ENCODE measurements at regions not wholly inside any gene's neighbourhood (a gene's known extent, or its start where the extent isn't known, plus 50 kb on each side); places are given as distances from the start of the nearest gene placed in this dataset.

DNA sequence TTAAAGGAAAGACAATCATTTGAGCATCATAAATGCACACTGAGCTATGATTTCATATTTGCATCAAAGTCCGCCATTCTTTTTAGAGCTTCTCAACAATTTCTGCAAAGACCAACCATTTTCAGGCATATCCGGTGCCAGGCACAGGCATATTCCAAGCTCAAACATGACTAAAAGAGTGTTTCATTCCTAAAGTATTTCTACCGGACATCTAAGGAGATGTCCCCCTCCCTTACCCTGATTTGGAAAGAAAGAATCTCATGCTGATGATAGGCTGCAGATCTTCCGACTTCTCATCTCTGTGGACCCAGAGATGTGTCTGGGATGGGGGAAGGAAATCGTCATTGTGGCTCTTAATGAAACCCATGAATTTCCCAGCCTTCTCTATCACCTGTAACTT is 600.5 kb upstream of the MGMT start:
- Mint-ChIP-seq H3K36me3 (no peaks in the 10 kb centered on the region), H3K27me3 (peaks cover 0 to 6% (median 0%) of the 10 kb centered on the region in 5 donors)
- CTCF ChIA-PET, result interaction anchor here (0.7 to 1.4 kb wide), 2 partner anchors 9 to 37 kb away, joined by 3 to 4 read pairs; no protein-coding TSS in a partner anchor

DNA sequence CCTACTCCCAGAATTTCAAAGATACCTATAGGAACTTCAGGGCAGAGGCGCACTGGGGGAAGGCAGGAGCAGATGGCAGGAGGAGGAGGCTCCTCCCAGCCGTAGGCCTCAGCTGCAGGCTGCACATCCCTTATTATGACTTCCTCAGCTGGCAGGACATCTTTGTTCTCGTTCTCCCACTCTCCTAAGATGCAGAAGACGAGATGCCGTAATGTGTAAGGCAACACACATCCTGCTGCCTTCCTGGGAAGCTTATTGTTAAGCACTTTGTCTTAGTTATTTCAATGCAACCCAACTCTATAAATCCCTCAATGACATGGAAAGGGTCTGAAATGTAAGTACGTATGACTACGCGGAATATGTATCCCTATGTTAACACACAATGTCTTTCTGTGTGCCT is 599.8 kb upstream of the MGMT start:
- CTCF ChIA-PET, result no interaction called here
- H3K4me1 Mint-ChIP-seq, result no peaks in the 10 kb centered on the region
- no peak overlapping the region for H3K4me3 Mint-ChIP-seq
- ATAC-seq, result no peak
- intact Hi-C loops (cut with micrococcal nuclease), result no loop called here
- Histone ChIP-seq H3K9me3 (ENCODE audit: control insufficient read depth in 2 of 3, low read length in 3 of 3) (no peaks in the 10 kb centered on the region), H3K27me3 (ENCODE audit: control insufficient read depth in 2 of 2, insufficient read depth in 2 of 2, low read length in 2 of 2) (no peaks in the 10 kb centered on the region), H3K4me3 (ENCODE audit: low read length) (no peak overlapping the region), H3K4me1 (ENCODE audit: control insufficient read depth in 2 of 2, insufficient read depth in 2 of 2, low read length in 2 of 2) (no peaks in the 10 kb centered on the region), H3K36me3 (ENCODE audit: control insufficient read depth in 2 of 3, insufficient read depth in 3 of 3, low read length in 3 of 3) (no peaks in the 10 kb centered on the region), H3K27ac (ENCODE audit: low read depth, low read length) (no peak overlapping the region)
- H3K27me3 Mint-ChIP-seq, result peaks cover 0 to 6% (median 0%) of the 10 kb centered on the region in 5 donors
- H3K36me3 Mint-ChIP-seq, result no peaks in the 10 kb centered on the region
- POLR2A ChIA-PET, result no interaction called here
- no peak for DNase-seq
- no peak overlapping the region for H3K27ac Mint-ChIP-seq
- H3K9me3 Mint-ChIP-seq, result peaks cover 0 to 1% (median 0%) of the 10 kb centered on the region in 11 donors

More for the DNA sequence above, 600.5 kb upstream of the MGMT start:
- no peak overlapping the region for H3K27ac Mint-ChIP-seq
- POLR2A ChIA-PET, result no interaction called here
- Histone ChIP-seq H3K36me3 (ENCODE audit: control insufficient read depth in 2 of 3, insufficient read depth in 3 of 3, low read length in 3 of 3) (no peaks in the 10 kb centered on the region), H3K27ac (ENCODE audit: low read depth, low read length) (no peak overlapping the region), H3K9me3 (ENCODE audit: control insufficient read depth in 2 of 3, low read length in 3 of 3) (no peaks in the 10 kb centered on the region), H3K4me3 (ENCODE audit: low read length) (no peak overlapping the region), H3K27me3 (ENCODE audit: control insufficient read depth in 2 of 2, insufficient read depth in 2 of 2, low read length in 2 of 2) (no peaks in the 10 kb centered on the region), H3K4me1 (ENCODE audit: control insufficient read depth in 2 of 2, insufficient read depth in 2 of 2, low read length in 2 of 2) (no peaks in the 10 kb centered on the region)
- DNase-seq, result no peak
- no peak overlapping the region for H3K4me3 Mint-ChIP-seq
- ATAC-seq, result no peak
- intact Hi-C loops (cut with micrococcal nuclease), result no loop called here
- no peaks in the 10 kb centered on the region for H3K4me1 Mint-ChIP-seq
- peaks cover 0 to 1% (median 0%) of the 10 kb centered on the region in 11 donors for H3K9me3 Mint-ChIP-seq

- no peaks in the 10 kb centered on the region for H3K27me3 ChIP-seq (ENCODE audit: control insufficient read depth in 2 of 2, insufficient read depth in 2 of 2, low read length in 2 of 2)
- DNase-seq (no peak), ATAC-seq (no peak)
- H3K36me3 ChIP-seq (ENCODE audit: control insufficient read depth in 2 of 3, insufficient read depth in 3 of 3, low read length in 3 of 3), result no peaks in the 10 kb centered on the region
- no peak overlapping the region for H3K27ac ChIP-seq (ENCODE audit: low read depth, low read length)
- ChIA-PET CTCF (no interaction called here), POLR2A (no interaction called here)
- H3K4me1 ChIP-seq (ENCODE audit: control insufficient read depth in 2 of 2, insufficient read depth in 2 of 2, low read length in 2 of 2), result no peaks in the 10 kb centered on the region
- H3K9me3 ChIP-seq (ENCODE audit: control insufficient read depth in 2 of 3, low read length in 3 of 3), result no peaks in the 10 kb centered on the region
- Mint-ChIP-seq H3K36me3 (no peaks in the 10 kb centered on the region), H3K4me1 (no peaks in the 10 kb centered on the region), H3K27me3 (peaks cover 0 to 6% (median 0%) of the 10 kb centered on the region in 5 donors), H3K9me3 (peaks cover 0 to 1% (median 0%) of the 10 kb centered on the region in 11 donors), H3K27ac (no peak overlapping the region), H3K4me3 (no peak overlapping the region)
- intact Hi-C loops (cut with micrococcal nuclease), result no loop called here
- H3K4me3 ChIP-seq (ENCODE audit: low read length), result no peak overlapping the region
Measured at GRCh38 chr10:128867819-128868218, 599.2 kb upstream of the MGMT start.

DNA sequence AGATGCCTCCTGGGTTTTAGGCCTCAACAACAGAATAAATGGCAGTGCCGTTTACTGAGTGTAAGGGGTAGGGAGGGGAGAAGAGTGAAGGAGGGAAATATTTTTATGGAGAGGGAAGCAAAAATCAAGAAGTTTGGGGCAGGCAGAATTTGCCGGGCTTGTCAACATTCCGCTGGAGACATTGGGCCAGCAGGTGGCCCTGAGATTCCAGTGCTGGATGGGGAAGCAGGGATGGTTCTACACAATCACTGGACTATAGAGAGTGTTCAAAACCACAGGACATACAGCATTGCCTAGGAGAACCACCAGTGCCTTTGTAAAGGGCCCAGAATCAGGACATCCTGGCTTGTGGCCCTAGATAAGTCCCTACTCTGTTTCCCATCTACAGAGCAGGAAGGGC is 598.6 kb upstream of the MGMT start:
- no peaks in the 10 kb centered on the region for H3K9me3 Mint-ChIP-seq
- no peaks in the 10 kb centered on the region for H3K27me3 ChIP-seq (ENCODE audit: control insufficient read depth in 2 of 2, insufficient read depth in 2 of 2, low read length in 2 of 2)
- H3K27ac ChIP-seq (ENCODE audit: low read depth, low read length), result no peak overlapping the region
- no peaks in the 10 kb centered on the region for H3K36me3 Mint-ChIP-seq
- no peak for DNase-seq
- H3K36me3 ChIP-seq (ENCODE audit: control insufficient read depth in 2 of 3, insufficient read depth in 3 of 3, low read length in 3 of 3), result no peaks in the 10 kb centered on the region
- CTCF ChIA-PET, result no interaction called here
- H3K4me1 Mint-ChIP-seq, result no peaks in the 10 kb centered on the region
- no peaks in the 10 kb centered on the region for H3K9me3 ChIP-seq (ENCODE audit: control insufficient read depth in 2 of 3, low read length in 3 of 3)
- intact Hi-C loops (cut with micrococcal nuclease), result no loop called here
- no peak overlapping the region for H3K4me3 Mint-ChIP-seq
- POLR2A ChIA-PET, result interaction anchor here (0.6 kb wide), 1 partner anchor 44 kb away, joined by 3 read pairs; no protein-coding TSS in a partner anchor
- H3K4me3 ChIP-seq (ENCODE audit: low read length), result no peak overlapping the region
- ATAC-seq, result no peak
- H3K27ac Mint-ChIP-seq, result no peak overlapping the region
- peaks cover 0 to 6% (median 0%) of the 10 kb centered on the region in 5 donors for H3K27me3 Mint-ChIP-seq
- H3K4me1 ChIP-seq (ENCODE audit: control insufficient read depth in 2 of 2, insufficient read depth in 2 of 2, low read length in 2 of 2), result no peaks in the 10 kb centered on the region

- Histone ChIP-seq H3K9me3 (ENCODE audit: control insufficient read depth in 2 of 3, low read length in 3 of 3) (no peaks in the 10 kb centered on the region), H3K27me3 (ENCODE audit: control insufficient read depth in 2 of 2, insufficient read depth in 2 of 2, low read length in 2 of 2) (no peaks in the 10 kb centered on the region), H3K4me3 (ENCODE audit: low read length) (no peak overlapping the region), H3K27ac (ENCODE audit: low read depth, low read length) (no peak overlapping the region), H3K36me3 (ENCODE audit: control insufficient read depth in 2 of 3, insufficient read depth in 3 of 3, low read length in 3 of 3) (no peaks in the 10 kb centered on the region), H3K4me1 (ENCODE audit: control insufficient read depth in 2 of 2, insufficient read depth in 2 of 2, low read length in 2 of 2) (no peaks in the 10 kb centered on the region)
- intact Hi-C loops (cut with micrococcal nuclease), result no loop called here
- ChIA-PET CTCF (no interaction called here), POLR2A (no interaction called here)
- peaks cover 0 to 6% (median 0%) of the 10 kb centered on the region in 5 donors for H3K27me3 Mint-ChIP-seq
- no peak overlapping the region for H3K27ac Mint-ChIP-seq
- no peaks in the 10 kb centered on the region for H3K9me3 Mint-ChIP-seq
- H3K4me3 Mint-ChIP-seq, result no peak overlapping the region
- ATAC-seq (no peak), DNase-seq (no peak)
- no peaks in the 10 kb centered on the region for H3K36me3 Mint-ChIP-seq
- H3K4me1 Mint-ChIP-seq, result no peaks in the 10 kb centered on the region
Measured at GRCh38 chr10:128869101-128869749, 597.8 kb upstream of the MGMT start.

DNA sequence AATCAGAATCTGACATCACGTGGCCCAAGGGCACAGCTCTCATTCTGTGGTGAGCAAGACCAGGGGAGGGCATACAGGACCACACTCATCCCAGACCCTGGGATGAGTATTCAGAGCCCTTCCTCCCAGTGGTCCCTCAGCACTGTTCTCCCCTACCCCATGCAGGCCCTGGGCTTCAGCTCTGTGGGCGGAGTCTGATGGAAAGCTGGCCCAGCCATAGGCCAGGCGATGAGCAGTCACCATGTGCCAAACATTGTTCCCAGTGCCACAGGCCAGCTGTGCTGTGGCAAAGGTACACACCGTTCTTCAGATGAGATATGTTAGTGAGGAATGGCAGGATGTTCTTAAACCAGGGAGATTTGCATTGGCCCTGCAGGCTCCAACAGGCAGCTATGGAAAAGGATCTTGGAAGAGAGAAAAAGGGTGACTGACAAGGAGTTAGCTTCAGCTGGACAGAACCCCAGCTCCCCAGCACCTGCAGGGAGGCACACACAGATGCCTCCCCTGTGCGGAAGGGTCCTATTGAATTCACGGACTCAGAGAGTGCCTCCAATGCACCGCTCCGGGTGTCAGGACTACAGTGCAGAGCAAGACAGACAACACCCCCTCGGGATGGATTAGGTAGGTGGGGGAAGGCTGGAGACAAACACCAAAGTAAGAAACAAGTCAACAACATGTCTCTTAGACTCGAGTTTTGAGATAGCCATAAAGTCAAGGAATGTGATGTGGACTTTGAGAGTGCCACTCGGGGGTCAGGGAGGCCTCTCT is 596.0 kb upstream of the MGMT start:
- Mint-ChIP-seq H3K4me1 (no peaks in the 10 kb centered on the region), H3K9me3 (no peaks in the 10 kb centered on the region), H3K36me3 (no peaks in the 10 kb centered on the region), H3K27ac (no peak overlapping the region), H3K27me3 (peaks cover 0 to 10% (median 3%) of the 10 kb centered on the region in 5 donors), H3K4me3 (no peak overlapping the region)
- H3K4me1 ChIP-seq (ENCODE audit: control insufficient read depth in 2 of 2, insufficient read depth in 2 of 2, low read length in 2 of 2), result no peaks in the 10 kb centered on the region
- DNase-seq (no peak), ATAC-seq (no peak)
- H3K27me3 ChIP-seq (ENCODE audit: control insufficient read depth in 2 of 2, insufficient read depth in 2 of 2, low read length in 2 of 2), result no peaks in the 10 kb centered on the region
- POLR2A ChIA-PET, result no interaction called here
- H3K9me3 ChIP-seq (ENCODE audit: control insufficient read depth in 2 of 3, low read length in 3 of 3), result no peaks in the 10 kb centered on the region
- H3K27ac ChIP-seq (ENCODE audit: low read depth, low read length), result no peak overlapping the region
- CTCF ChIA-PET, result no interaction called here
- no peaks in the 10 kb centered on the region for H3K36me3 ChIP-seq (ENCODE audit: control insufficient read depth in 2 of 3, insufficient read depth in 3 of 3, low read length in 3 of 3)
- H3K4me3 ChIP-seq (ENCODE audit: low read length), result no peak overlapping the region
- intact Hi-C loops (cut with micrococcal nuclease), result no loop called here
